Neural cell (in vitro differentiated cells): ENCODE measurements at regions not wholly inside any gene's neighbourhood (a gene's known extent, or its start where the extent isn't known, plus 50 kb on each side); places are given as distances from the start of the nearest gene placed in this dataset.

Experiments used
- CTCF ChIP-seq: fragments of 450-650 bp; IDR thresholded peaks from 2 replicates; pipeline ENCODE4 v1.5.1; 2014; ENCODE audit warnings: antibody characterized with exemption, mild to moderate bottlenecking, moderate library complexity; ENCODE audit not compliant: poor library complexity, severe bottlenecking
- EP300 ChIP-seq: fragments of 450-650 bp; conservative IDR thresholded peaks from 2 replicates; pipeline ENCODE4 v1.6.1; 2014; ENCODE audit warnings: antibody characterized with exemption, mild to moderate bottlenecking, moderate library complexity; ENCODE audit not compliant: poor library complexity, severe bottlenecking
- EZH2 ChIP-seq: fragments of 200-600, 300-800 bp; shearing (Covaris generic), sonication (generic); IDR thresholded peaks from 2 replicates; pipeline ENCODE4 v1.6.1; 2014; ENCODE audit warnings: antibody characterized with exemption, low read length, borderline replicate concordance, mild to moderate bottlenecking; ENCODE audit not compliant: insufficient read depth, poor library complexity, severe bottlenecking
- MXI1 ChIP-seq: fragments of 450-650 bp; conservative IDR thresholded peaks from 2 replicates; pipeline ENCODE4 v1.6.1; 2014; ENCODE audit warnings: antibody characterized with exemption, mild to moderate bottlenecking; ENCODE audit not compliant: poor library complexity, severe bottlenecking
- POLR2AphosphoS5 ChIP-seq: IDR thresholded peaks from 2 replicates; pipeline ENCODE4 v1.6.1; 2012
- RAD21 ChIP-seq: fragments of 450-650 bp; conservative IDR thresholded peaks from 2 replicates; pipeline ENCODE4 v1.6.1; 2014; ENCODE audit warnings: antibody characterized with exemption, mild to moderate bottlenecking, moderate library complexity
- TAF1 ChIP-seq: IDR thresholded peaks from 2 replicates; pipeline ENCODE4 v1.6.1; 2012; ENCODE audit warnings: low read depth

- TF ChIP-seq CTCF (no peak), POLR2AphosphoS5 (no peak), MXI1 (no peak), TAF1 (no peak), RAD21 (no peak), EZH2 (no peak), EP300 (no peak)
Measured at GRCh38 chr17:77832180-77832560, 126.3 kb upstream of the TNRC6C start.
